Adipocyte (in vitro differentiated cells): ENCODE measurements at regions not wholly inside any gene's neighbourhood (a gene's known extent, or its start where the extent isn't known, plus 50 kb on each side); places are given as distances from the start of the nearest gene placed in this dataset.
"Not testable (repeated sequence)": the region's sequence is repeated elsewhere in the genome, so short reads cannot be mapped to it uniquely, and the experiment has no call there.

ENCODE experiments used
- DNase-seq: peaks from one replicate; pipeline ENCODE4 v3.0.0-alpha.2; 2015; ENCODE audit warnings: low read depth
- H3K27me3 ChIP-seq: replicated peaks from 2 replicates; pipeline ENCODE4 v1.7.0; 2013; ENCODE audit warnings: mild to moderate bottlenecking, low read length, moderate library complexity; ENCODE audit not compliant: control insufficient read depth, insufficient read depth
- H3K36me3 ChIP-seq: 2 replicates; pipeline ENCODE4 v1.7.0; 2013; ENCODE audit warnings: low read length, mild to moderate bottlenecking, moderate library complexity; ENCODE audit not compliant: control insufficient read depth, insufficient read depth, severe bottlenecking
- H3K4me1 ChIP-seq: 2 replicates; pipeline ENCODE4 v1.7.0; 2013; ENCODE audit warnings: mild to moderate bottlenecking, low read length, moderate library complexity; ENCODE audit not compliant: control insufficient read depth, insufficient read depth
- H3K4me3 ChIP-seq: 2 replicates; pipeline ENCODE4 v1.7.0; 2013; ENCODE audit warnings: mild to moderate bottlenecking, low read length, moderate library complexity
- H3K9ac ChIP-seq: 2 replicates; pipeline ENCODE4 v1.7.0; 2013; ENCODE audit warnings: mild to moderate bottlenecking, low read length, moderate library complexity
- H3K9me3 ChIP-seq: 2 replicates; pipeline ENCODE4 v1.7.0; 2013; ENCODE audit warnings: mild to moderate bottlenecking, low read length, moderate library complexity; ENCODE audit not compliant: control insufficient read depth

DNA sequence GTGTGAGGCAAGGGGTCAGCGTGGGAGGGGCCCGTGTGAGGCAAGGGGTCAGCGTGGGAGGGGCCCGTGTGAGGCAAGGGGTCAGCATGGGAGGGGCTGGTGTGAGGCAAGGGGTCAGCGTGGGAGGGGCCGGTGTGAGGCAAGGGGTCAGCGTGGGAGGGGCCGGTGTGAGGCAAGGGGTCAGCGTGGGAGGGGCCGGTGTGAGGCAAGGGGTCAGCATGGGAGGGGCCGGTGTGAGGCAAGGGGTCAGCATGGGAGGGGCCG is 119.2 kb downstream of the SEPTIN14 start:
- not testable (repeated sequence) for H3K9ac ChIP-seq, H3K4me1 ChIP-seq, H3K9me3 ChIP-seq, H3K4me3 ChIP-seq, H3K36me3 ChIP-seq, H3K27me3 ChIP-seq, DNase-seq

DNA sequence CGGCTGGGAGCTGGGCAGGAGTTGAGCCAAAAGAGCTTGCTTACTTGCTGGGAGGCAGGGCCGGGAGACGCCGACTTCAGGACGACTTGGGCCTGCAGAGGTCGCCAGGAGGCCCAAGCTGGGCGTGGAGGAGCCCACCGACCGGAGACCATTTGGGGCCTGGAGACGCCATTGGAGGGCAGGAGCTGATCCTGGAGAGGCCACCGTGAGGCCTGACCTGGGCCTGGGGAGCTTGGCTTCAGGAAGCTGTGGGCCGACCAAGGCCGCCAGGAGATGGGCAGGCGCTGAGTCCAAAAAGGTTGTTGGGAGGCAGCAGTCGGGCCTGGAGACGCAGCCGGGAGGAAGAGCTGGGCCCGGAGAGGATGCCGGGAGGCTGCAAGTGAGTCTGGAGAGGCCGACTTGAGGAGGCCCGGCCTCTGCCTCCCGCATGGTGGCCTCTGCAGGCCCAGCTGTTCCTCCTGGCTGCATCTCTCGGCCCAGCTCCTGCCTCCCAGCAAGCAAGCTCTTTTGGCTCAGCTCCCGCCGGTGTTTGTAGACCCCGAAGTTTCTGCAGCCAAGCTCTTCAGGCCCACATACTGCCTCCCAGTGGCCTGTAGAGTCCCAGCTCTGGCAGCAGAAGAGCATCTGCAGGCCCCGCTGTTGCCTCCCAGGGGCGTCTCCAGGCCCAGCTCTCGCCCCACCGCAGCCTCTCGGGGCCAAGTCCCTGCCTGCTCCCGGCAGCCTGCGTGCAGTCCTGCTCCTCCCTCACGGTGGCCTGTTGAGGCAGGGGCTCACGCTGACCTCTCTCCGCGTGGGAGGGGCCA is 119.7 kb downstream of the SEPTIN14 start:
- H3K4me1 ChIP-seq: not testable (repeated sequence)

DNA sequence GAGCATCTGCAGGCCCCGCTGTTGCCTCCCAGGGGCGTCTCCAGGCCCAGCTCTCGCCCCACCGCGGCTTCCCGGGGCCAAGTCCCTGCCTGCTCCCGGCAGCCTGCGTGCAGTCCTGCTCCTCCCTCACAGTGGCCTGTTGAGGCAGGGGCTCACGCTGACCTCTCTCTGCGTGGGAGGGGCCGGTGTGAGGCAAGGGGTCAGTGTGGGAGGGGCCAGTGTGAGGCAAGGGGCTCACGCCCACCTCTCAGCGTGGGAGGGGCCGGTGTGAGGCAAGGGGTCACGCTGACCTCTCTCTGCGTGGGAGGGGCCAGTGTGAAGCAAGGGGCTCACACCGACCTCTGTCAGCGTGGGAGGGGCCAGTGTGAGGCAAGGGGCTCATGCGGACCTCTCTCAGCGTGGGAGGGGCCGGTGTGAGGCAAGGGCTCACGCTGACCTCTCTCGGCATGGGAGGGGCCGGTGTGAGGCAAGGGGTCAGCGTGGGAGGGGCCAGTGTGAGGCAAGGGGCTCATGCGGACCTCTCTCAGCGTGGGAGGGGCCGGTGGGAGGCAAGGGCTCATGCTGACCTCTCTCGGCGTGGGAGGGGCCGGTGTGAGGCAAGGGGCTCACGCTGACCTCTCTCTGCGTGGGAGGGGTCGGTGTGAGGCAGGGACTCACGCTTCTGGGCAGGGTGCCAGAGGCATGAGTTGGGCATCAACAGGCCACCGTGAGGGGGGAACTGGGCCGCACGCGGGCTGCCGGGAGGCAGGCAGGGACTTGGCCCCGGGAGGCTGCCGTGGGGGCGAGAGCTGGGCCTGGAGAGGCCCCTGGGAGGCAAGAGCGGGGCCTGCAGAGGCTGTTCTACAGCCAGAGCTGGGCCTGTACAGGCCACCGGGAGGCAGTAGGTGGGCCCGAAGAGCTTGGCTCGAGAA is 120.6 kb downstream of the SEPTIN14 start:
- not testable (repeated sequence) for H3K4me3 ChIP-seq, H3K9me3 ChIP-seq, H3K9ac ChIP-seq, H3K4me1 ChIP-seq, DNase-seq, H3K36me3 ChIP-seq, H3K27me3 ChIP-seq

More for the DNA sequence above, 119.7 kb downstream of the SEPTIN14 start:
- H3K9me3 ChIP-seq, H3K36me3 ChIP-seq, H3K27me3 ChIP-seq, DNase-seq, H3K4me3 ChIP-seq, H3K9ac ChIP-seq: not testable (repeated sequence)

DNA sequence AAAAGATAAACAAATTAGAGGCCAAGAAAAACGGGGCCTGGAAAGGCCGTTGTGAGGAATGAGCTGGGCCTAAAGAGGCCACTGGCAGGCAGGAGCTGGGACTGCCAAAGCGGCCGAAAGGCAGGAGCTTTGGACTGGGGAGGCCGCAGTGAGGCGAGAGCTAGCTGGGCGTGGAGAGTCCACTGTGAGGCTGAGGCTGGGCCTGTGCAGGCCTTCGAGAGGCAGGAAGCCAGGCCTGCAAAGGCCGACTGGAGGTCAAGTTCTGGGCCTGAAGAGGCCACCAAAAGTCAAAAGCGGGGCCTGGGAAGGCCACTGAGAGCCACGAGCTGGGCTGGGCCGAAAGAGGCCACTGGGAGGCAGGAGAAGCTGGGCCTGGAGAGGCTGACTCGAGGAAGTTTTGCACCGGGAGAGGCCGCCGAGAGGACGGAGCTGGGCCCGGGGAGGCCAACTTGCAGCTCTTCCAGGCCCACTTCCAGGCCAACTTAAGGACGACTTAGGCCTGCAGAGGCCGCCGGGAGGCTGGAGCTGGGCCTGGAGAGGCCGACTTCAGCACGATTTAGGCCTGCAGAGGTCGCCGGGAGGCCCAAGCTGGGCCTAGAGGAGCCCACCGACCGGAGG is 121.8 kb downstream of the SEPTIN14 start:
- not testable (repeated sequence) for H3K4me3 ChIP-seq, H3K36me3 ChIP-seq, H3K4me1 ChIP-seq, H3K27me3 ChIP-seq, H3K9me3 ChIP-seq, DNase-seq, H3K9ac ChIP-seq

DNA sequence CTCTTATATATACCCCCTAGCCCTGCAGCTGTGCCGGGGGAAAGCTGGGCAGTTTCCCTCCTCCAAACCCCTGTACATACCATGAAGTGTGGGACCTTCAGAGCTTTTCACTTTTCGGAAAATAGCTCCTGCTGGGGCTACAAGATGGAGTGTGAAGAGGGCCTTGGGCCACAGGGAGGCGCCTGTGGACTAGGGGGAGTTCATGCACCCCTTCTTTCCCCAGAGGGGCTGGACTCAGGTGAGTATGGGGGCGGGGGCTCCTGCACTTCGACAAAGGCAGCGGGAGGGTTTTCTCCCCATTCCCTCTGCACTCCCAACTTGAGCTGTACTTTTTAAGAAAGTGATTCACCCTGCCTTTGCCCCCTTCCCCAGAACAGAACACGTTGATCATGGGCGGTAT is 122.5 kb downstream of the SEPTIN14 start:
- H3K36me3 ChIP-seq, H3K9me3 ChIP-seq, H3K4me1 ChIP-seq, H3K27me3 ChIP-seq, DNase-seq, H3K4me3 ChIP-seq, H3K9ac ChIP-seq: not testable (repeated sequence)

DNA sequence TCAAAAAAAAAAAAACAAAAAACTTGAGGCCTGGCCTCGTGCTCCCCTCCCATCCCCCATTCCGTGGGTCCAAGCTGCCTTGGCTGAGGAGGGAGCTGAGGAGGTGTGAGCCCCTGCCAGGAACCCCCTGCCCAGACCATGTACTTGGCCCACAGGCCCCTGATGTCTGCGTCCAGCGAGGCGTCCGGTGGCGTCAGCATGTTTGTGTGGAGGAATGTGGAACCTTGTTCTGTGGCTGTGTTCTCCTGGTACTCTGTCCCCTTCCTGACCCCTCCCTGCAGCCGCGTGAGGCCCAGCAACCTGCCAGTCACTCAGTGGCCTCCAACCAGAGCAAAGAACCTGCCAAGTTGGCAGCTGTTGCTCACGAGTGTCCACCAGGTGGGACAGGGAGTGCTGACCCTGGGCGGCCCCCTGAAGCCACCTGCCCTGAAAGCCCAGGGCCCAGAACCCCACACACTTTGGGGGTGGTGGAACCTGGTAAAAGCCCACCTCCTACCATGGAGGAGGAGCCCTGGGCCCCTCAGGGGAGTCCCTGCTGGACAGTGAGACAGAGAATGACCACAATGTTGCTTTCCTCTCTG is 125.8 kb downstream of the SEPTIN14 start:
- H3K4me3 ChIP-seq, H3K9me3 ChIP-seq, DNase-seq, H3K9ac ChIP-seq, H3K36me3 ChIP-seq, H3K4me1 ChIP-seq, H3K27me3 ChIP-seq: not testable (repeated sequence)

DNA sequence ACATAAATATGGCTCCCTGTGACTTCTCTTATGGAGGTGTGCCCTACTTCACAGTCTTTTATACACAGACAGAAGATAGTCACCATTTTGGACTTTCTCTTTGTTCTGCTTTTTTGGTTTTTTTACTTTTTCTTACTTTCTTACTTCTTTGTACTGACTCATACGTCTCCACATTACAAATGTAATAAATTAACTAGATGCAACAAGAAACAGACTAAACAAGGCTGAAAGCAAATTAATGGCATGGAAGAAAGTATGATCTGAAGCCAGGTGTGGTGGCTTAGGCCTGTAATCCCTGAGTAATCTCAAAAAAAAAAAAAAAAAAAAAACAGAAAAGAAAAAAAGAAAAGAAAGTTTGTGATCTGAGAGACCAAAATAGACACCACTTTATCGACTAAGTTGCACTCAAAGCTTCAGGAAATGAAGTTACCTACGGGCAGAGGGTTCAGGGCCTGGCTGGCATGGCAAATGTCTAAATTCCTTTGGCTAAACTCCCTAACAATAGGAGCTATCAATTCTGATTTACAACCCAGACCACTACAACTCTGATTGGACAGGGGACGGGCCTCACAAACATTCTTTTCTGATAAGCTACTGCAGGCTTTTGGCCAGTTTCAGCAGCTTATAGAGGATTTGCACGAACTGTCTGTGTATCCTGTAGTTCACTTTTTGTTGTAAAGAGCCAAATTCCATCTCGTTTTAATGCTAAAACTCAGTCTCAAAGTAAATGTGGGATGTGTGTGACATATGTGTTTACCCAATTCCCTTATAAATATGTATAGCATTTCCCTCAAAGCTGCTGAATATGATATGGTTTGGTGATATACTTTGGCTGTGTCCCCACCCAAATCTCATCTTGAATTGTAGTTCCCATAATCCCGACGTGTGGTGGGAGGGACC is 129.1 kb downstream of the SEPTIN14 start:
- peak; percentile 13 for DNase-seq
- Histone ChIP-seq H3K4me1 (no peaks in the 10 kb centered on the region), H3K27me3 (no peaks in the 10 kb centered on the region), H3K36me3 (no peaks in the 10 kb centered on the region), H3K9me3 (no peaks in the 10 kb centered on the region), H3K9ac (no peak overlapping the region), H3K4me3 (no peak overlapping the region)

DNA sequence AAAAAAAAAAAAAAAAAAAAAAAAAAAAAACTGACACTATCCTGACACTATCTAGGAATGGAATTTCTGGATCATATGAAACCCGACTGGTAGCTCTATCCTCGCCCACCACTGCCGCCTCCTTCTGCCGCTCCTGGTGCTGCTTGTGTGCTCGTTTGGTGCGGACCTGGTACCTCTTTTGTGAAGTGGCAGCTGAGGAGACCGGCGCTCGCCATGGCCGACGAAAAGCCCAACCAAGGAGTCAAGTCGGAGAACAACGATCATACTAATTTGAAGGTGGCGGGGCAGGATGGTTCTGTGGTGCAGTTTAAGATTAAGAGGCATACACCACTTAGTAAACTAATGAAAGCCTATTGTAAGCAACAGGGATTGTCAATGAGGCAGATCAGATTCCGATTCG is 130.6 kb downstream of the SEPTIN14 start:
- Histone ChIP-seq H3K27me3 (peaks cover under 1% of the 10 kb centered on the region), H3K9me3 (no peaks in the 10 kb centered on the region), H3K4me3 (no peak overlapping the region), H3K9ac (no peak overlapping the region), H3K4me1 (no peaks in the 10 kb centered on the region), H3K36me3 (no peaks in the 10 kb centered on the region)
- DNase-seq: no peak

DNA sequence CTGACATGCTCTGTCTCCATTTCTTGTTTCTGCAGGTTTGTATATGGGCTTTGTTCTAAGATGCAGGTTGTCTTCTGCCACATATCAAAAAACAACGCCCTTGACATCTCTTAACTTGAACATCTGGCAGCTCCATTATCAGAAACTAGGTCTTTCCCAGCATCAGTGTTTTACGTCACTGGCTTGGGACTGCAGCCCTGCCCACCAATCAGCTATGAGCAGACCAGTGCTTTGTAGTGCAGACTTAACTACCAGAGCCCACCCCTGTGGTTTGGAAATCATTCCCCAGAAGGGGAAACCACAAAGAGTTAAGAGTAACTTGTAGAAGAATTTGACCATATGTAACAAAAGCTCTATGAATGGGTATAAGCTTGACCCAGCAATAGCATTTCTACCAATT is 132.4 kb downstream of the SEPTIN14 start:
- Histone ChIP-seq H3K9ac (no peak overlapping the region), H3K27me3 (peaks cover 4% of the 10 kb centered on the region), H3K9me3 (no peaks in the 10 kb centered on the region), H3K4me3 (no peak overlapping the region), H3K4me1 (no peaks in the 10 kb centered on the region), H3K36me3 (no peaks in the 10 kb centered on the region)
- DNase-seq: no peak

DNA sequence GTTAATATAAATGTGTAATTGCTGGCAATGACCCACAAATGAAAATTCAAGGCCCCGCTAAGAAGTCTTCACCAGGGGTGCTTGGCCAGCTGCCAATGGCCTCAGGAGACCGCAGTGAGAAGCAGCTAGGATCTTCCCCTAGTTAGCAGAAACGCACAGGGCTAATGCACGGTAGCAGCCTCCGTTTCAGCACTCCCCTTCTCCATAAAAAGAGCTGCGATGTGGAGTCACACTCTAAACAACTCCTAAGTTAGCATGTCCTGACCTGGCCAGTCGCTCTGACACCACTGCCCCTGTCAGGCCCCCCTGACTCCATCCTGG is 139.0 kb downstream of the SEPTIN14 start:
- Histone ChIP-seq H3K9ac (no peak overlapping the region), H3K27me3 (peaks cover 4% of the 10 kb centered on the region), H3K36me3 (no peaks in the 10 kb centered on the region), H3K4me1 (no peaks in the 10 kb centered on the region), H3K4me3 (no peak overlapping the region), H3K9me3 (no peaks in the 10 kb centered on the region)
- no peak for DNase-seq
